SK-N-SH treated with all-trans-retinoic acid at 6 μM for 48 hours (cell line): ENCODE measurements at regions not wholly inside any gene's neighbourhood (a gene's known extent, or its start where the extent isn't known, plus 50 kb on each side); places are given as distances from the start of the nearest gene placed in this dataset.

Experiments used
- ARNTL ChIP-seq: fragments of 450-650 bp; formaldehyde crosslinking; IDR thresholded peaks from 2 replicates; pipeline ENCODE4 v1.5.0; 2020; ENCODE audit warnings: low read depth, mild to moderate bottlenecking, moderate library complexity, borderline replicate concordance
- BACH2 ChIP-seq: fragments of 250-450 bp; sonication (Bioruptor Pico); IDR thresholded peaks from 2 replicates; pipeline ENCODE4 v1.9.0; 2021; ENCODE audit warnings: mild to moderate bottlenecking, borderline replicate concordance
- CSDC2 ChIP-seq: fragments of 250-450 bp; sonication (Bioruptor Pico); IDR thresholded peaks from 2 replicates; pipeline ENCODE4 v1.5.0; 2020; ENCODE audit warnings: mild to moderate bottlenecking, moderate library complexity
- OSR1 ChIP-seq: fragments of 250-450 bp; sonication (Bioruptor Pico); IDR thresholded peaks from 2 replicates; pipeline ENCODE4 v1.8.0; 2022; ENCODE audit warnings: moderate library complexity, mild to moderate bottlenecking, inconsistent platforms
- POU6F1 ChIP-seq: fragments of 250-450 bp; sonication (Bioruptor Pico); IDR thresholded peaks from 2 replicates; pipeline ENCODE4 v1.8.0; 2021; ENCODE audit warnings: low read depth, mild to moderate bottlenecking, moderate library complexity, borderline replicate concordance
- RARB ChIP-seq: fragments of 250-450 bp; sonication (Bioruptor Pico); IDR thresholded peaks from 2 replicates; pipeline ENCODE4 v1.8.0; 2021; ENCODE audit warnings: mild to moderate bottlenecking, moderate library complexity
- TSHZ2 ChIP-seq: fragments of 250-450 bp; sonication (Bioruptor Pico); IDR thresholded peaks from 2 replicates; pipeline ENCODE4 v1.5.0; 2020; ENCODE audit warnings: mild to moderate bottlenecking, moderate library complexity
- ZFP3 ChIP-seq: fragments of 250-450 bp; sonication (Bioruptor Pico); IDR thresholded peaks from 2 replicates; pipeline ENCODE4 v1.5.0; 2020; ENCODE audit warnings: mild to moderate bottlenecking, moderate library complexity
- ZFP30 ChIP-seq: fragments of 450-650 bp; formaldehyde crosslinking; IDR thresholded peaks from 2 replicates; pipeline ENCODE4 v1.5.0; 2022; ENCODE audit warnings: mild to moderate bottlenecking, moderate library complexity
- ZNF70 ChIP-seq: fragments of 450-650 bp; formaldehyde crosslinking; IDR thresholded peaks from 2 replicates; pipeline ENCODE4 v1.5.0; 2020; ENCODE audit warnings: mild to moderate bottlenecking, moderate library complexity

GRCh38 chr5:121533814-121534213, 317.9 kb upstream of the FTMT start:
- TF ChIP-seq CSDC2 (CRISPR knock-in tag): no peak
- TF ChIP-seq ZNF70: no peak
- TF ChIP-seq POU6F1 (CRISPR knock-in tag): no peak
- no peak for TF ChIP-seq OSR1 (CRISPR knock-in tag)
- no peak for TF ChIP-seq RARB (CRISPR knock-in tag)
- no peak for TF ChIP-seq BACH2 (CRISPR knock-in tag)
- TF ChIP-seq TSHZ2: no peak
- TF ChIP-seq ZFP30 (CRISPR knock-in tag): no peak
- no peak for TF ChIP-seq ARNTL (CRISPR knock-in tag)
- TF ChIP-seq ZFP3 (CRISPR knock-in tag): no peak
